ENCODE measurements at regions not wholly inside any gene's neighbourhood (a gene's known extent, or its start where the extent isn't known, plus 50 kb on each side); places are given as distances from the start of the nearest gene placed in this dataset.
"Not testable (repeated sequence)": the region's sequence is repeated elsewhere in the genome, so short reads cannot be mapped to it uniquely, and the experiment has no call there.

DNA sequence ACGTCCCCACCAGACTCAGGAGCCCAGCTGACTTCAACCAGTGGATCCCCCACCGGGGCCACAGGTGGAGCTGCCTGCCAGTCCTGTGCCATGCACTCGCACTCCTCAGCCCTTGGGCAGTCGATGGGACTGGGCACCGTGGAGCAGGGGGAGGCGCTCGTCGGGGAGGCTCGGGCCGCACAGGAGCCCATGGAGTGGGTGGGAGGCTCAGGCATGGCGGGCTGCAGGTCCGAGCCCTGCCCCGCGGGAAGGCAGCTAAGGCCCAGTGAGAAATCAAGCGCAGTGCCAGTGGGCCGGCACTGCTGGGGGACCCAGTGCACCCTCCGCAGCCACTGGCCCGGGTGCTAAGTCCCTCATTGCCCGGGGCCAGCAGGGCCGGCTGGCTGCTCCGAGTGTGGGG, 52.3 kb upstream of the LRRC30 start:
- H3K4me1 ChIP-seq (ENCODE audit: control insufficient read depth in 2 of 2, insufficient read depth in 2 of 2, low read length in 2 of 2); H3K4me1 Mint-ChIP-seq; H3K27ac ChIP-seq (ENCODE audit: low read length in 2 of 2); H3K4me2 ChIP-seq (replicated peaks; ENCODE audit: low read depth, low read length, poor library complexity, severe bottlenecking); CTCF ChIA-PET; H3K27me3 ChIP-seq (replicated peaks in 1 of 4; ENCODE audit: control extremely low read depth in 1 of 4, control insufficient read depth in 3 of 4, insufficient read depth in 4 of 4, low read length in 3 of 4); POLR2A ChIA-PET; ATAC-seq (ENCODE audit: low read depth); H3K9me3 ChIP-seq (ENCODE audit: control extremely low read depth in 1 of 3, control insufficient read depth in 2 of 3, insufficient read depth in 1 of 3, low read length in 2 of 3); intact Hi-C loops (cut with micrococcal nuclease); H3K9ac ChIP-seq (ENCODE audit: low read length); H3K4me3 Mint-ChIP-seq; H3K4me3 ChIP-seq (ENCODE audit: control extremely low read depth in 1 of 5, extremely low read depth in 1 of 5, insufficient read depth in 1 of 5, low read depth in 2 of 5, low read length in 4 of 5); DNase-seq; H3K79me2 ChIP-seq (ENCODE audit: control insufficient read depth, insufficient read depth, low read length); H3K36me3 ChIP-seq (replicated peaks in 1 of 2; ENCODE audit: control extremely low read depth in 1 of 2, control insufficient read depth in 1 of 2, extremely low read depth in 1 of 2, insufficient read depth in 2 of 2, low read length in 1 of 2); H3K9me3 Mint-ChIP-seq (ENCODE audit: insufficient read depth); H3K27me3 Mint-ChIP-seq; H3K27ac Mint-ChIP-seq; H4K20me1 ChIP-seq (ENCODE audit: control insufficient read depth, insufficient read depth, low read length, poor library complexity, severe bottlenecking); H2AFZ ChIP-seq (ENCODE audit: insufficient read depth, low read depth, low read length, poor library complexity, severe bottlenecking): not testable (repeated sequence)
- 89% methylated on average over 21 of the region's 21 CpGs for WGBS (ENCODE audit: insufficient coverage)

GRCh38 chr18:7177116-7177744, 53.7 kb upstream of the LRRC30 start:
- Histone ChIP-seq H3K4me1 (ENCODE audit: control insufficient read depth in 2 of 2, insufficient read depth in 2 of 2, low read length in 2 of 2) (no peaks in the 10 kb centered on the region), H2AFZ (ENCODE audit: insufficient read depth, low read depth, low read length, poor library complexity, severe bottlenecking) (no peak overlapping the region), H3K27ac (ENCODE audit: low read length in 2 of 2) (no peak overlapping the region), H3K9me3 (ENCODE audit: control extremely low read depth in 1 of 3, control insufficient read depth in 2 of 3, insufficient read depth in 1 of 3, low read length in 2 of 3) (peaks cover 0 to 6% (median 0%) of the 10 kb centered on the region in 3 donors), H3K27me3 (replicated peaks in 1 of 4; ENCODE audit: control extremely low read depth in 1 of 4, control insufficient read depth in 3 of 4, insufficient read depth in 4 of 4, low read length in 3 of 4) (no peaks in the 10 kb centered on the region), H4K20me1 (ENCODE audit: control insufficient read depth, insufficient read depth, low read length, poor library complexity, severe bottlenecking) (no peaks in the 10 kb centered on the region), H3K9ac (ENCODE audit: low read length) (no peak overlapping the region), H3K4me2 (replicated peaks; ENCODE audit: low read depth, low read length, poor library complexity, severe bottlenecking) (no peak overlapping the region), H3K79me2 (ENCODE audit: control insufficient read depth, insufficient read depth, low read length) (no peaks in the 10 kb centered on the region), H3K36me3 (replicated peaks in 1 of 2; ENCODE audit: control extremely low read depth in 1 of 2, control insufficient read depth in 1 of 2, extremely low read depth in 1 of 2, insufficient read depth in 2 of 2, low read length in 1 of 2) (no peaks in the 10 kb centered on the region), H3K4me3 (ENCODE audit: control extremely low read depth in 1 of 5, extremely low read depth in 1 of 5, insufficient read depth in 1 of 5, low read depth in 2 of 5, low read length in 4 of 5) (no peak overlapping the region)
- Mint-ChIP-seq H3K27me3 (no peaks in the 10 kb centered on the region), H3K4me3 (no peak overlapping the region), H3K27ac (no peak overlapping the region), H3K4me1 (no peaks in the 10 kb centered on the region), H3K9me3 (ENCODE audit: insufficient read depth) (no peaks in the 10 kb centered on the region)
- TF ChIP-seq EZH2 (IDR thresholded peaks at IDR 0.05; ENCODE audit: borderline replicate concordance, insufficient read depth, low read depth, low read length, poor library complexity, severe bottlenecking) (no peak), CTCF (IDR thresholded peaks at IDR 0.05) (no peak)
- WGBS (ENCODE audit: insufficient coverage): no CpG with 5 or more reads among the region's 4 CpGs
- ATAC-seq (ENCODE audit: low read depth): no peak
- no peak for DNase-seq
- CTCF ChIA-PET: interaction anchor here (0.8 kb wide), 1 partner anchor 14 kb away, joined by 3 read pairs; no protein-coding TSS in a partner anchor
- intact Hi-C loops (cut with micrococcal nuclease): no loop called here
- POLR2A ChIA-PET: no interaction called here
